ENCODE measurements at regions not wholly inside any gene's neighbourhood (a gene's known extent, or its start where the extent isn't known, plus 50 kb on each side); places are given as distances from the start of the nearest gene placed in this dataset.

DNA sequence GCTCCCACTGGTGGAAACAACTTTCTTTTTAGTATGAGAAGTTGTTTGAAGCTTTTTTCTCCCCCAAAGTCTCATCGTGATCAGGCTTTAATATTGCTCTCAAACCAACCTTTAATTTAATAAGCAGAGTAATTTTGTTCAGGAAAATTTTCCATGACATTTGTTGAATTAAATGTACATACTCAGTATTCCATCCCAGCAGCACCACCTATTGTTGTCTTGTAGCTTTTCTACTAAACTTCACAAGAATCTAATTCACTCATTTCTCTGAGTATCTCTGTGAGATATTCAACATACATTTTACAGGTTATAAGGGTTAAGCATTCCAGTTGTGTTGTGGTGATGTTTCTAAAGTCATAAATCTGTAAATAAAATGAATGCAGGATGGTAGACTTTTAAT, 218.3 kb upstream of the HAND2 start:
- H3K36me3 ChIP-seq (ENCODE audit: insufficient read depth in 1 of 2, low read depth in 1 of 2), result no peaks in the 10 kb centered on the region
- no peak for DNase-seq
- H3K4me3 ChIP-seq, result no peak overlapping the region
- no peaks in the 10 kb centered on the region for H3K27me3 ChIP-seq (ENCODE audit: insufficient read depth in 3 of 3, low read length in 2 of 3)
- 32 to 37% (median 34%) methylated on average over 1 of the region's 1 CpG for WGBS, 3 donors
- TF ChIP-seq, protein P1, sequence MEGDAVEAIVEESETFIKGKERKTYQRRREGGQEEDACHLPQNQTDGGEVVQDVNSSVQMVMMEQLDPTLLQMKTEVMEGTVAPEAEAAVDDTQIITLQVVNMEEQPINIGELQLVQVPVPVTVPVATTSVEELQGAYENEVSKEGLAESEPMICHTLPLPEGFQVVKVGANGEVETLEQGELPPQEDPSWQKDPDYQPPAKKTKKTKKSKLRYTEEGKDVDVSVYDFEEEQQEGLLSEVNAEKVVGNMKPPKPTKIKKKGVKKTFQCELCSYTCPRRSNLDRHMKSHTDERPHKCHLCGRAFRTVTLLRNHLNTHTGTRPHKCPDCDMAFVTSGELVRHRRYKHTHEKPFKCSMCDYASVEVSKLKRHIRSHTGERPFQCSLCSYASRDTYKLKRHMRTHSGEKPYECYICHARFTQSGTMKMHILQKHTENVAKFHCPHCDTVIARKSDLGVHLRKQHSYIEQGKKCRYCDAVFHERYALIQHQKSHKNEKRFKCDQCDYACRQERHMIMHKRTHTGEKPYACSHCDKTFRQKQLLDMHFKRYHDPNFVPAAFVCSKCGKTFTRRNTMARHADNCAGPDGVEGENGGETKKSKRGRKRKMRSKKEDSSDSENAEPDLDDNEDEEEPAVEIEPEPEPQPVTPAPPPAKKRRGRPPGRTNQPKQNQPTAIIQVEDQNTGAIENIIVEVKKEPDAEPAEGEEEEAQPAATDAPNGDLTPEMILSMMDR (IDR thresholded peaks at IDR 0.05), result no peak
- no peak overlapping the region for H3K27ac ChIP-seq
- no peaks in the 10 kb centered on the region for H3K9me3 ChIP-seq
- ATAC-seq, result no peak
- H3K4me1 ChIP-seq, result no peaks in the 10 kb centered on the region
- intact Hi-C loops (cut with DNase I), result no loop called here

DNA sequence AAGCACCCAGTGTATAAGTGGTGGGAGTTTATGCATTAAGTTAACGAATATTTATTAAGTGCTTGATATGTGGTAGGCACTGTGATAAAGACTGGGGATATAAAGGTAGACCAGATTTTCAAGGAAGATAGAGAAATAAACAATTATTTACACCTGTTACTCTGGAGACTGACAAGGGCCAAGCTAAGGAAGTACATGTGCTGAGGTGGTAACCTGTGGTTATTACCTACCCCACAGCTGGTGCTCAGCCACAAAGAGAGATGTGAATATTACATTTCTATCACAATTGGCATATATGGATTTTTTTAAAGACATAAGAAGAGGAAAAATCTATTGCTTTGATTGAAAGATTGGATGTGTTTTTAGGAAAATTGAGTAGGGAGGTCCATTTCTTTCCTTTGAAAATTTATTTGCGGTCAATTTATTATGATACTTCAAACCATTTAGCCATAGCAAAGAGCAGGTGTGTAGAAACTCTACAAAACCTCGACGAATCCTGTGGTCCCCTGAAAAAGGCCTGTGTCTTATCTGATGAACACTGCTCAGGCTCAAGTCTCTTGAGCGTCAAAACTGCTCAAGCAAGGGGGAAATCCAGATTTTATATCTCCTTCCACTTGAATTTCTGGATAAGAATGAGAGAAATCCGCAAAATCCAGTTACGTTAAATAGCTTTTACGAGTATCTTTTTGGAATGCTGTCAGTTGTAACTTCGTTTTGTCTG, 217.7 kb upstream of the HAND2 start:
- no peak for DNase-seq
- no peaks in the 10 kb centered on the region for H3K9me3 ChIP-seq
- TF ChIP-seq, protein P1 (IDR thresholded peaks at IDR 0.05), result no peak
- H3K4me1 ChIP-seq, result no peaks in the 10 kb centered on the region
- H3K36me3 ChIP-seq (ENCODE audit: insufficient read depth in 1 of 2, low read depth in 1 of 2), result no peaks in the 10 kb centered on the region
- H3K27ac ChIP-seq, result no peak overlapping the region
- intact Hi-C loops (cut with DNase I), result no loop called here
- no peak for ATAC-seq
- no peak overlapping the region for H3K4me3 ChIP-seq
- 72 to 76% (median 75%) methylated on average over 9 of the region's 9 CpGs for WGBS, 3 donors
- no peaks in the 10 kb centered on the region for H3K27me3 ChIP-seq (ENCODE audit: insufficient read depth in 3 of 3, low read length in 2 of 3)

DNA sequence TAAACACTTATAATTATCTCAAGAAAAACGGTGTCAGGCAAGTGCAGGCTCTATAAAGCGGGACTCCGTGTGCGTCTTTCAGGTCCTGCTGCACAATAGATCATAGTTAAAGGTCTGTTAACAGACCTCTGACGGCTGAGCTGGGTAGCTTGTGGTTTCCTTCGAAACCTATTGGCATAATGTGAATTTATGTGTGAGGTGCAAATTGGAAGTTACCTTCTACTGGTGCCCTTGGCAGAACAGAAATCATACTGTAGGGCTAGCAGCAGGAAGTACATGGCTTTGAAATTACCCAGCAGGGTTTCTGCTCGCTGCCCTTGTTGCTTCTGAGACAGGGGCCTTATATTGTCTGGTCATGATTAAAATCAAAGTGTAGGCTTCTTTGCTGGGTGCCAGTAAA, 216.4 kb upstream of the HAND2 start:
- 63 to 67% (median 66%) methylated on average over 7 of the region's 7 CpGs for WGBS, 3 donors
- no peaks in the 10 kb centered on the region for H3K36me3 ChIP-seq (ENCODE audit: insufficient read depth in 1 of 2, low read depth in 1 of 2)
- H3K27ac ChIP-seq, result no peak overlapping the region
- no peak for DNase-seq
- no peak overlapping the region for H3K4me3 ChIP-seq
- H3K4me1 ChIP-seq, result no peaks in the 10 kb centered on the region
- no peaks in the 10 kb centered on the region for H3K27me3 ChIP-seq (ENCODE audit: insufficient read depth in 3 of 3, low read length in 2 of 3)
- intact Hi-C loops (cut with DNase I), result no loop called here
- H3K9me3 ChIP-seq, result no peaks in the 10 kb centered on the region
- no peak for ATAC-seq
- TF ChIP-seq, protein P1 (IDR thresholded peaks at IDR 0.05), result no peak

DNA sequence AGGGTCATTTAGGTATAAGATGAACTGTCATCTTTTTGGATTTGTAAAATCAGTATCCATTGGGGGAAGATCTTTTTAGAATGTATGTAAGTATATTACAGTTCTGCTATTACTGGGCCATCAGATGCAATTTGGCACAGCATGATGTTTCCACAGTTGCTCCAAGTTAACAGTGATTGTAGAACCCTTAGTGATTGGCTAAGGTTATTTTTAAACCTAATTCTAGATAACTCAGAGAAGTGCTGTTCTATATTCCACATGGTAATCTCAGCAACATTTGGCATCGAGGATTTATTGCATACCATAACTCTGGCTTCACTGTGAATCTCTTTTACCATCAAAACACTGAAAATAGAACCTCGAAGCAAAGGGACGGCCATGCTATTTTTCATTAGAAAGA, 215.7 kb upstream of the HAND2 start:
- no peaks in the 10 kb centered on the region for H3K27me3 ChIP-seq (ENCODE audit: insufficient read depth in 3 of 3, low read length in 2 of 3)
- H3K4me1 ChIP-seq, result no peaks in the 10 kb centered on the region
- no peaks in the 10 kb centered on the region for H3K36me3 ChIP-seq (ENCODE audit: insufficient read depth in 1 of 2, low read depth in 1 of 2)
- intact Hi-C loops (cut with DNase I), result no loop called here
- TF ChIP-seq, protein P1 (IDR thresholded peaks at IDR 0.05), result no peak
- no peak for ATAC-seq
- H3K4me3 ChIP-seq, result no peak overlapping the region
- 75 to 78% (median 76%) methylated on average over 3 of the region's 3 CpGs for WGBS, 3 donors
- no peaks in the 10 kb centered on the region for H3K9me3 ChIP-seq
- DNase-seq, result no peak
- H3K27ac ChIP-seq, result no peak overlapping the region

DNA sequence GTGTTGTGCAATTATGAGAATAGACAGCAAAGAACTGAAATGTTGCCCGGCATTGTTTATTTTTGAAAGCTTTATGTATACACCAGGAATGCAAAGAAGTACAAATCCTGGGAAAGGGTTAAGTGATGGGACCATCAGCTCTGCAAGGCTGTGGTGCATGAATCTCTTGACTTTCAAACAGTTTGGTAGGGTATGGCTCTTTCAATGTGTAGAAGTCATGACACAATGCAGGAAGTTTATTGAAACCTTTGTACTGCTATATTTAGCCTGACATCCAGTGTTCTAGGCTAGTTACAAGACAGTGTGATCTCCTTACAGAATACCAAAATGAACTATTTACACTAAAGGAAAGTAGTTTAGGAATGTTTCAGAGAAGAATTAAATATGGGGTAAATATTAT, 206.8 kb upstream of the HAND2 start:
- Histone ChIP-seq H3K27me3 (ENCODE audit: insufficient read depth in 3 of 3, low read length in 2 of 3) (no peaks in the 10 kb centered on the region), H3K9me3 (no peaks in the 10 kb centered on the region), H3K36me3 (ENCODE audit: insufficient read depth in 1 of 2, low read depth in 1 of 2) (no peaks in the 10 kb centered on the region), H3K4me3 (no peak overlapping the region), H3K27ac (no peak overlapping the region), H3K4me1 (no peaks in the 10 kb centered on the region)
- no peak for ATAC-seq
- no peak for DNase-seq
- intact Hi-C loops (cut with DNase I), result no loop called here
- WGBS, 3 donors, result 88 to 92% (median 89%) methylated on average over 1 of the region's 1 CpG
- TF ChIP-seq, protein P1 (IDR thresholded peaks at IDR 0.05), result no peak

All from psoas muscle (tissue), 7 donors.